A204.1 (cell line): ENCODE measurements at regions not wholly inside any gene's neighbourhood (a gene's known extent, or its start where the extent isn't known, plus 50 kb on each side); places are given as distances from the start of the nearest gene placed in this dataset.

Experiments
- FAIRE-seq: peaks from 2 replicates; lab custom pipeline; 2012; peaks lifted over from hg19 to GRCh38; lab: Jason Lieb, UNC

DNA sequence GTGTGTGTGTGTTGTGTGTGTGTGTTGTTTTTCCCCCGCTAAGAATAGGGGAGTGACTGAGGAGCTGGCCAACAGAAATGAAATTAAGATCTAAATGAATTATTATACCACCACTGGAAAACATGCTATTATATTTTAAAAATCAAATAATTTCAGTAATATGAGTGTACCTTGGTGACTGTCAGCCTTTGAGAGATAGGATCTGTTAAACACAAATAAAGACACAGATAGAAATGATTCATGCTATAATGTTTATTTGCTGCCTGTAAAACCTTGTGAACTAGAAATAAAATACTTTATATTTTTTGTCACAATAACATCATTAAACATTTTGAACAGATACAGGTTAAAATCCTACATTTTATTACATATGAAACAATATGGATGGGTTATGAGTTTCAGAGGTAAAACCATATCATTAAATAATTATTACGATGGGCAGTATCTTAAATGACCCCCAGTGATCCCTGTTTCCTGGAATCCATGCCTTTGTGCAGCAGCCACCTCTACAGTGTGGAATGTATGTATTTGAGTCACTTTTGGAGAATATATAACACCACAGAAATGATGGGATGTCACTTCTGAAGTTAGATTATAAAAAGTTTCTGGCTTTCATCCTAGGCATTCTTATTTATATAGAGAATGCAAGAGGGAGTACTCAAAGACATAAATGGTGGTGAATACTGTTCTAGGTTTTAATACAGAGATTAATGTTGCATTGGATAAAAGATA is 617.2 kb downstream of the CDH18 start:
- no peak for FAIRE-seq

DNA sequence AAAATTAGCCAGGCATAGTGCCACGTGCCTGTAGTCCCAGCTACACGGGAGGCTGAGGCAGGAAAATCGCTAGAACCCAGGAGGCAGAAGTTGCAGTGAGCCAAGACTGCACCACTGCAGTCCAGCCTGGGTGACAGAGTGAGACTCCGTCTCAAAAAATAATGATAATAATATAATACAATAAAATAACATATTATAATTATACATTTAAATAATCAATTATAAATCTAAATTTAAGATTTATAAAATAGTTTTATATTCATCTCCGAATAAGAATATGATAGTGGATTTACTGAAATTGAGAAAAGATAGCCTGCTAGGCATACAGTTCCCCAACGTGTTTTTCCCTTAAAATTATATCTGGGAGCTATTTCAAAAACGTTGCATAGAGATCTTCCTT is 599.6 kb downstream of the CDH18 start:
- no peak for FAIRE-seq

DNA sequence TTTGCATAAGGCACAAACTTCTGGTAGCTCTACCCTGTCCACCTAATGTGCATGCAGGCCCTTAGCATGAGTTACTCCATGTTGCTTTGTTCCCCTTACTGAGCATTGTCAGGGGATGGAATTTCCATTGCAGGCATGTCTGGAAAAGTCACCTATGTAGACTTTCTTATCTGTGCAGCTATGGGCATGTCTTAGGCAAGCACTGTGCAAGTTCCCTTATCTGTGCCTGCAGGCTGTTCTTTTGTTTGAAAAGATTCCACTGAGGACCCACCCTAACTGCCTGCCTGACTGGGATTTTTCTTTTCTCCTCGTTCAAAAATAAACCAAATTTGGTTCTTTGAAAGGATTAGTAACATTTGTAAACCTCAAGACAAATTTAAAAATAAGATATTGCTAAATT is 587.0 kb downstream of the CDH18 start:
- FAIRE-seq: no peak

DNA sequence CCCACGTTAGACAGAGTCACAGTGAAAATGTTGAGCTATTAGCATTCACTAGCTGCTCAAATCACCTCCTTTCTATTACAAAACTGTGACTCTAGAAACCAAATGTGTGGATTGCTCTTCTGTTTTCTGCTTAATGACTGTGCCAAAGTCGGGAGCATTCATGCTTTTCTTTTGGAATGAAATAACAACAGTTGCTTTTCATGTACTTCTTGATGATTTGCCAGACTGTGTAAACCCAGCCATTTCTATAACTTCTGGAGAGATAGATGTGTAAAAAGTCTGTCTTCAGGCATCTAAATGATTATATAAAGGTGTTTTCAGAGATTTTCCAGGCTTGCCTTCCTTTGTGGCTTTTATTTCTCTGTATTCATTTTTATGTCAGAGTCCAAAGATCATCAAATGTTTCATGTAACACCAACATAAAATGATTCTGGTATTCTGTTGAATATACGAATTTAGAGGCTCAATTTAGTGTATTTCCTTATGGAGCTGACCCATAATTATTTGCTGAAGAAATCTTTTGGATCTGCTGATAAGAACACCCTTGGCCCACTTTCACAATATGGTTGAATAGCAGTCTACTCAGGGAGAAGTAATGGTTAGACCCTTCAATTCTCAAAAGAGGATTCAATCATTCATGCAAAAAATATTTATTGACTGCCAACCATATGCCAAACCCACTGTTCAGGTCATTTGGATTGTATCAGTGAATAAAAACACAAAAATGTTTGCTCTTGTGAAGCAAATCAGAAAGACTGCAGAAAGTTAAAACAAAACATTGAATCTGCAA is 581.2 kb downstream of the CDH18 start:
- FAIRE-seq: no peak

DNA sequence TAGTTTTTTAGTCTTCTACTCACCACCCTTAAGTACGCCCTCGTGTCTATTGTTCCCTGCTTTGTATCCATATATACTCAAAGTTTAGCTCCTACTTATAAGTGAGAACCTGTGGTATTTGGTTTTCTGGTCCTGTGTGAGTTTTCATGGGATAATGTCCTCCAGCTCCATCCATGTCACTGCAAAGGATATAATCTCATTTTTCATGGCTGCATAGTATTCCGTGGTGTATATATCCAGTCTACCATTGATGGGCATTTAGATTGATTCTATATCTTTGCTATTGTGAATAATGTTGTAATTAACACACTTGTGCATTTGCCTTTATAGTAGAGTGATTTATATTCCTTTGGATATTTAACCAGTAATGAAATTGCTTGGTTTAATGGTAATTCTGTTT is 579.9 kb downstream of the CDH18 start:
- no peak for FAIRE-seq

DNA sequence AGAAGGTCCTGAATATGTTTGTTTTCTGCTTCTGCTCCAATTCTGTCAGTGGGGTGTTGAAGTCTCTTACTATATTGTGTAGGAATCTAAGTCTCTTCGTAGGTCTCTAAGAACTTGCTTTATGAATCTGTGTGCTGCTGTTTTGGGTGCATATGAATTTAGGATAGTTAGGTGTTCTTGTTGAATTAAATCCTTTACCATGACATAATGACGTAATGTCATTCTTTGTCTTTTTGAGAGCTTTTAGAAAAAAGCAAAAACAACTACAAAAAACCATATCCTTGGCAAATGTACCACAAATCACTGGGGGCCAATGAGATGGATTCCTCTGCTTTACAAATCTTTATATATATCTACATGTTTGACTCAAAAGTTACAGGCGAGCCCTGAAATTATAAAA is 576.1 kb downstream of the CDH18 start:
- no peak for FAIRE-seq
